ENCODE measurements at regions not wholly inside any gene's neighbourhood (a gene's known extent, or its start where the extent isn't known, plus 50 kb on each side); places are given as distances from the start of the nearest gene placed in this dataset.

GRCh38 chr4:128686032-128686465, 123.5 kb upstream of the JADE1 start (continued):
- TF ChIP-seq RNF2 (IDR thresholded peaks at IDR 0.05) (no peak), TAL1 (IDR thresholded peaks at IDR 0.05) (peak; percentile 87), NCOR1 (IDR thresholded peaks at IDR 0.05) (peak; percentile 79), ZNF398 (CRISPR knock-in tag; IDR thresholded peaks at IDR 0.05) (0 out of 2 replicates have a peak, but pooled peaks have one; percentile 61), EP300 (IDR thresholded peaks at IDR 0.05; ENCODE audit: low read length) (peak; percentile 58; the same call in 1 of the 2 replicates), ELK1 (CRISPR knock-in tag; IDR thresholded peaks at IDR 0.05) (no peak), CHD1 (IDR thresholded peaks at IDR 0.05; ENCODE audit: low read length) (no peak), MED1 (CRISPR knock-in tag; IDR thresholded peaks at IDR 0.05; ENCODE audit: borderline replicate concordance) (no peak), EZH2 (IDR thresholded peaks at IDR 0.05; ENCODE audit: borderline replicate concordance, low read depth, low read length) (no peak), USF1 (CRISPR knock-in tag; IDR thresholded peaks at IDR 0.05) (no peak), THRB (CRISPR knock-in tag; conservative IDR thresholded peaks at IDR 0.05) (no peak), MAFG (tag; conservative IDR thresholded peaks at IDR 0.05) (0 out of 2 replicates have a peak, but pooled peaks have one; percentile 4), TFAM (CRISPR knock-in tag; conservative IDR thresholded peaks at IDR 0.05) (no peak), KDM1A (IDR thresholded peaks at IDR 0.05) (peak in 1 of 2 experiments; percentile 27; a peak in 1 of 4 replicates), ZNF764 (CRISPR knock-in tag; IDR thresholded peaks at IDR 0.05; ENCODE audit: low read depth) (no peak), FOXM1 (IDR thresholded peaks at IDR 0.05; ENCODE audit: low read depth) (peak; percentile 59; the same call in 1 of the 2 replicates), FOXM1 (CRISPR knock-in tag; IDR thresholded peaks at IDR 0.05; ENCODE audit: low read depth) (no peak), ATF3 (IDR thresholded peaks at IDR 0.05) (no peak), ATF3 (CRISPR knock-in tag; conservative IDR thresholded peaks at IDR 0.05) (no peak), THRA (IDR thresholded peaks at IDR 0.05) (no peak), RHOXF2B (CRISPR knock-in tag; conservative IDR thresholded peaks at IDR 0.05) (no peak), RAD21 (CRISPR knock-in tag; conservative IDR thresholded peaks at IDR 0.05 in 1 of 2, IDR thresholded peaks at IDR 0.05 in 1 of 2) (no peak), BMI1 (IDR thresholded peaks at IDR 0.05; ENCODE audit: low read length) (no peak), L3MBTL2 (IDR thresholded peaks at IDR 0.05) (0 out of 2 replicates have a peak, but pooled peaks have one; percentile 39)
